NCI-H1436 (cell line): ENCODE measurements at regions not wholly inside any gene's neighbourhood (a gene's known extent, or its start where the extent isn't known, plus 50 kb on each side); places are given as distances from the start of the nearest gene placed in this dataset.
"Not testable (repeated sequence)": the region's sequence is repeated elsewhere in the genome, so short reads cannot be mapped to it uniquely, and the experiment has no call there.

ENCODE experiments used
- DNase-seq: peaks from one replicate; lab custom pipeline; 2025; lab: John Stamatoyannopoulos, UW

DNA sequence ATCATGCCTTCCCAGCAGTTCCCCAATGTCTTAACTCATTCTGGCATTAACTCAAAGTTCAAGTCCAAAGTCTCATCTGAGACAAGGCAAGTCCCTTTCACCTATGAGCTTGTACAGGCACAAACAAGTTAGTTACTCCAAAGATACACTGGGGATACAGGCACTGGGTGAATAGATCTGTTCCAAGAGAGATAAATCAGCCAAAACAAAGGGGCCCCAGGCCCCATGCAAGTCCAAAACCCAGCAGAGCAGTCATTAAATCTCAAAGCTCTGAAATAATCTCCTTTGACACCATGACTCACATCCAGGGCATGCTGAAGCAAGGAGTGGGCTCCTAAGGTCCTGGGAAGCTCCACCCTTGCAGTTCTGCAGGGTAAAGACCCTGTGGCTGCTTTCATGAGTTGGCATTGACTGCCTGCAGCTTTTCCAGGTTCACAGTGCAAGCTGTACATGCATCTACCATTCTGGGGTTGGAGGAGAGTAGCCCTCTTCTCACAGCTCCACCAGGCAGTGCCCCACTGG is 332.2 kb upstream of the KIF2B start:
- no peak for DNase-seq

DNA sequence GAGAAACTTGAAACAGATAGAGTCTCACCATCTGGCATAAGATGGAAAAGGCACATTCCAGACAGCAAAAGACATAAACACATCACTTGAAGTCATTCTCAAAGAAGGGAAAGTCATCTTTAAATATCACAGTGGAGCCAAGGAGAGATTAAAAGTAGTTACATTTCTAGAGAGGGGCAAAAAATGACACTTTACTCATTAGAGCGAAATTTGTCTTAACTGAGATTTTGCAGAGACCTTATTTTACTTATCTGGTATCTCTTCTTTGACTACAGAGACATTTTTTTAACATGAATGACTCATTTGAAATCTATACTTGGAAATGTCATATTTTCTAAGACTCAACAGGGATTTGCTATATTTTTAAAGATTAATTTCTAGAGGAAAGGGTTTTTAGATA is 339.0 kb upstream of the KIF2B start:
- DNase-seq: no peak

DNA sequence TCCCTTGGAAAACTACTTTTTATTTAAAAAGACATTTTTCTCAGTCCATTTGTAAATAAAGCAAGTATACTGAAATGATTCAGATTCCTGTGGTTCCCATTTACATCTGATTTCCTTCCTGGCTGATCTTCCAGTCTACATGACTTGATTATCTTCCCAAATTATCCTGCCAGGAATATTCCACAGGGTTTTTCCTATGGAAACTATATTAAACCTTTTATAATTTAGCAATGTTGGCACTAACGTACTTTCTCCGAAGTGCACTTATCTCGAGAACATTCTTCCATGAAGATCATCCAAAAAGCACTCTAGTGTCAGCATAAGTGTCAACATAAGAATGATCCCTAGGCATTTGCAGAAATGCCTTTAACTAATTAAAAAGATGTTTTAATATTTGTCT is 347.7 kb upstream of the KIF2B start:
- DNase-seq: no peak

DNA sequence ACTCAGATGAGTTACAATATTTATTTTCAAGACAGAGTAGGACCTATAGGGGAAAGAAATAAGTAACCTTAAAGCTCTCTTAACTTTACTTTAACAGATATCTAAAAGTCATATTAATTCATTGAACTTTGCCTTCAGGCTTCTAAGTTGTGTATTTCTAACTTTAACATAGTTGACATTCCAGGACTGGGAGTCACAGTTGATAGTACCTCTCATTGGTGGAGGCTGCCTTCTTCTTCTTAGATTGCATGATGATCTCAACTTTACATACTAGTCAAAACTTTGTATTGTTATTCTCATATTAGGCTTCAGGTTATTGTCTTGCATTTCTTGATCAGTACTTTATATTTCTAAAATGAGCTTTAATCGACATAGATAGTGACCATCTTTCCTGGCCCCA is 350.1 kb upstream of the KIF2B start:
- no peak for DNase-seq

DNA sequence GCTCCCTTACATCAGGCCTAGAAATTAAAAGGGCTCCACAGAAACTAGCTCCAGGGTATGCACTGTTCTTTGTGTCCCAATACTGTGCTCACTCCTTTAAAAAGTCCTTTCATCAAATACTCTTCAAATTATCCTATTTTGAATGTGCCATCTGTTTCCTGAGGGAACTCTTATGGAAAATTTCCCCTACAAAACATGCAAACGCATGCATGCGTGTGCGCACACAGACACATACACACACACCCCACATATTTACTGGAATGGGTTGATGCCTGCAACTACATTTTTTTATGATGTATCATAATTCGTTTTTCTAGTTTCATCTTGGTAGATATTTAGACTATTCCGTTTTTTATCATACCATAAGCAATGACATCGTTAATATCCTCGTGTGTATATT is 351.2 kb upstream of the KIF2B start:
- no peak for DNase-seq

DNA sequence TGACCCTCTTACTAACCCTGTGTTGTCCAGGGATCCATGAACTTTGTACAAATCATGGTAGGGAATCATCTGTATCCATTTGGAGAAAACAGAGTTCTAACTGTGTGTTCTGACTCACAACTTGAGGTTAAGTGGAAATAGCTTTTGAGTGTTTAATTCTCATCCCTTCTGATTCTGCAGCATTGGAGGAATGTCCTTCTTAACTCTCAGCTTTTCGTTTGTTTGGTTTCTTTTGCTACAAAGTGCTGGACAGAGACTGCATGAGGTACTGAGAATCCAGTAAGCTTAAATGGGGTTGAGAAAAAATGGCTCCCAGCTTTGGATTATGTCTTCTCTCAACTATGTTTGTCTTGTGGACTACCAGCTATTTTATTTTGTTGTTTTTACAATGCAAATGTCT is 352.1 kb upstream of the KIF2B start:
- no peak for DNase-seq

DNA sequence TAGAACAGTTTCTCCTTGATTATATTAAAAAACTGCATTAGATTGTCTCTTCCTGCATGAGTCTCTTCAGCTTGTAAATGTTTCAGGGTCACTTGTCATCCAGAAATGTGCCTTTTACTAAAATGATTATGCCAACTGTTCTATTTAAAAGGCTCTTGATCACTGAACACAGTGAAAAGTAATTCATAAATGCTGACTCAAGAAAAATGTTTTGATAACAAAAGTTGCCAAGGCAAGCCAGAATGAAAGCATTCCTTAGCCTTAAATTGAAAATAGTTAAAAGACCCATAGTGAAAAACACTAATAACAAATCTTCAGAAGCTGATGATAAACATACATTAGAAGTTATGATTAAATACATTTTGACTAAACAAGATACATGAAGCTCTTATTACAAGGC is 356.0 kb upstream of the KIF2B start:
- DNase-seq: no peak

DNA sequence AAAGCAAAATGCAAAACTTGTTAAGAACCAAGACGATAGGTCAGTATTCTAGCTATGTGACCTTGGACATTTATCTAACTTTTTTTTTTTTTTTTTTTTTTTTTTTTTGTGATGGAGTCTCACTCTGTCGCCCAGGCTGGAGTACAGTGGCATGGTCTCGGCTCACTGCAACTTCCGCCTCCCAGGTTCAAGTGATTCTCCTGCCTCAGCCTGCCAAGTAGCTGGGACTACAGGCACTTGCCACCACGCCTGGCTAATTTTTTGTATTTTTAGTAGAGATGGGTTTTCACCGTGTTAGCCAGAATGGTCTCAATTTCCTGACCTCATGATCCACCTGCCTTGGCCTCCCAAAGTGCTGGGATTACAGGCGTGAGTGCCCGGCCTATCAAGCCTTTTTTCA is 358.3 kb upstream of the KIF2B start:
- DNase-seq: not testable (repeated sequence)

DNA sequence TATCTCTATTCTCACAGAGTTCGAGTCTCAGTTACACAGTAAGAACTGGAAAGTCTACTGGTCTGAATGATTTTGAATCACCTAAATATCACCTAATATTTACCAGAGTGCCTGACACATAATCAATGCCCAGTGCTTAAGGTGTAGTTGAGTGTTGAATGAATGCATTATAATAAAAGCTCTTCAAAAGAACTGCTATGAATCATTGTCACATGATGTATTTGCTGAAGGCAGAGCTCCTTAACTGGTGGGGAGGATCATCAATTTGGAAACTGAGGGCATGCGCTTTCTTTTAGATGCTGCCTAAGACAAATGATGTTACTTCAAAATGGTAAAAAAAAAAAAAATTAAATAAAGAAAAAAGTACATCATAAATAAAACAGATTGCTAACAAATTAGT is 359.4 kb upstream of the KIF2B start:
- no peak for DNase-seq

DNA sequence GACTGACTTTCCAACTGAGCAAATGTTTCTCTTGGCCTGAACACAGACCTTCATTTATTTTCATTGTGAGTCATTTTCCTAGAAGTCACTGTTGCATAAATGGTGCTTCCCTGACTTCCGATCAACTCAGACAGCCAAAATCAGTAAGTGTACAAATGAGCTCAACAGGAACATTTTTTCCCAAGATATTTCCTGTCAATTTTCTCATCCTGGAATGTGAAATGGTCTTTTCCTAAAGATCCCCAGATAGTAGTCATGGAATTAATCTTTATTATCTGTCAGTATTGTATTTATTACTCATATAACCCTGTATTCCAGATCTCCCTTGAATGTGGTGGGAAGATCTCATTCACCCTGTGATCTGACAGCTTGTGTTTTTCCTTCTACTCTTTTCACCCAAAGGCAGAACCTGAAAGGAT is 360.3 kb upstream of the KIF2B start:
- no peak for DNase-seq

DNA sequence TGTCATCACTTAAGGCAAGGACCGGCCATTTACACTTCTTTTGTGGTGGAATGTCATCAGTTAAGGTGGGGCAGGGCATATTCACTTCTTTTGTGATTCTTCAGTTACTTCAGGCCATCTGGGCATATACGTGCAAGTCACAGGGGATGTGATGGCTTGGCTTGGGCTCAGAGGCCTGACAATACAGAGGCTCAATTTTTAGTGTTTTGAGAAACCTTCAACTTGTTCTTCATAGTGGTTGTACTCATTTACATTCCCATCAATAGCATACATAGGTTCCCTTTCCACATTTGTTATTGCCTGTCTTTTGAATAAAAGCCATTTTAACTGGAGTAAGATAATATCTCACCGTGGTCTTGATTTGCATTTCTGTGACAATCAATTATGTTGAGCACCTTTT is 366.8 kb upstream of the KIF2B start:
- not testable (repeated sequence) for DNase-seq

DNA sequence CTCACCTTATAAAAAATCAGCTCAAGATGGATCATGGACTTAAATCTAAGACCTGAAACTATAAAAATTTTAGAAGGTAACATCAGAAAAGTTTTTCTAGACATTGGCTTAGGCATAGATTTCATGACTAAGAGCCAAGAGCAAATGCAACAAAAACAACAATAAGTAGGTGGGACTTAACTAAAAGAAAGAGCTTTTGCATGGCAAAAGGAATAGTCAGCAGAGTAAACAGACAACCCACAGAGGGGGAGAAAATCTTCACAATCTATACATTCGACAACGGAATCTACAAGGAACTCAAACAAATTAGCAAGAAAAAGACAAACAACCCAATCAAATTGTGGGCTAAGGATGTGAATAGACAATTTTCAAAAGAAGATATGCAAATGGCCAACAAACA is 368.4 kb upstream of the KIF2B start:
- DNase-seq: no peak

DNA sequence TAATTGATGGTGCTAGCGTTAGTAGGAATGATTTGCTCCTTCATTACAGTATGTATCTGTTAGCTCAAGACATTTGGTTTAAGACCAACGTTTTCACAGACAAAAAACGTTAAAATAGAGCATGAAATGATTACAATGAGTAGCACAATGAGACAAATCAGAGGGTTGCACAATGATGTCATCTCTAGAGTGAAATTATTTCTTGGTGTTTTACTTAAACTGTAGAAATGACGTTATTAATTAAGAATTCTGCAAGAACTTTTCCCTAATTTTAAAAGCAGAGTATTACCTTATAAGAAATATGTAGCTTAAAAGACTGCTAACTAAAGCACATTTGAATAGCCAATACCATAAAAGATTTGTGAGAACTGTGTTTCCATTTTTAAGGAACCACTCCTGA is 373.4 kb upstream of the KIF2B start:
- no peak for DNase-seq

DNA sequence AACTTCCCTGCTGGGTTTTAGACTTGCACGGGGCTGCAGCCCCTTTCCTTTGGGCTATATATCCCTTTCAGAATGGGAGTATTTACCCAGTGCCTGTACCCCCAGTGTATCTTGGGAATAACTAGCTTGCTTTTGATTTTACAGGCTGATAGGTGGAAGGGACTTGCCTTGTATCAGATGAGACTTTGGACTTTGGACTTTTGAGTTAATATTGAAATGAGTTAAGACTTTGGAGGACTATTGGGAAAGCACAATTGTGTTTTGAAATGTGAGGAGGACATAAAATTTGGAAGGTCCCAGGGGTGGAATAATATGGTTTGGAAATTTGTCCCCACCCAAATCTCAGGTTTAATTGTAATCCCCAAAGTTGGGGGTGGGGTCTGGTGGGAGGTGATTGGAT is 393.8 kb upstream of the KIF2B start:
- no peak for DNase-seq

DNA sequence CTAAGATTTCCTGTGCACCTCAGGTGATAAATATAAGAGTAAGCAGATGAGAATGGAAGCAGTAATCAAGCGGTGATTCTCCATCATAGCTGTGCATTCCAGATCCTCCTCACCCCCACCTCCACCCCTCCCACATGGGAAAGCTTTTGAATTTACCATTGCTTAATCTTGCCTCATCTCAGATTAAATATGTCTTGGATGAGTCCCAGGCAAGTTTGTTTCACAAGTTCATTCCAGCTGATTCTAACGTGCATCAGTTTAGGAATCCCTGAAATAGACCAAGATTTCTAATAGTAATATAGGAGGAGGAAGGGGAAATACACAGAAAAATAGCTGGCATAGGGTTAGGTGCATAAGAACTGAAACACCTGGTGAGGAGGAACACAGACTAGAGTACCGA is 396.2 kb upstream of the KIF2B start:
- DNase-seq: no peak

DNA sequence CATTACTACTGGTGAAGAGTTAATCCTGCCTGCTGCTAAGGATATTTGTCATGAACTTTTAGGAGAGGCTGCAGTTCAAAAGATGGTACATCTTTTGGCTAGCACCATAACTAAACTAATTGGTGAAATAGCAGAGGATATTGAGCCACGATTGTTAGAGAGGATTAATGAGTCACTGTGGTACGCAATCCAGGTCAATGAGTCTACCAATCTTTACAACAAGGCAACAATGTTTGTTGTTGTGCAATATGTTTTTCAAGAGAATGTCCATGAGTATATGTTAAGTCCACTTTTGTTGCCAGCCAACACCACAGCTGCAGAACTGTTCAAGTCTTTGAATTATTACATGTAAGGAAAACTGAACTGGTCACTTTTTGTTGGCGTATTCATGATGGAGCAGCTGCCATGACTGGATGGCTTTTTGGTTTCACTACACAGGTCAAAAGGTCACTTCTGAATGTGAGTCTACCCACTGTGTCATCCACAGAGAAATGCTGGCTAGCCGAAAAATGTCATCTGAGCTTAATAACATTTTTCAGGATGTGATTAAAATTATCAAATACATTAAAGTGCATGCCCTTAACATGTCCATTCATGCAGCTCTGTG is 402.6 kb upstream of the KIF2B start:
- DNase-seq: no peak

DNA sequence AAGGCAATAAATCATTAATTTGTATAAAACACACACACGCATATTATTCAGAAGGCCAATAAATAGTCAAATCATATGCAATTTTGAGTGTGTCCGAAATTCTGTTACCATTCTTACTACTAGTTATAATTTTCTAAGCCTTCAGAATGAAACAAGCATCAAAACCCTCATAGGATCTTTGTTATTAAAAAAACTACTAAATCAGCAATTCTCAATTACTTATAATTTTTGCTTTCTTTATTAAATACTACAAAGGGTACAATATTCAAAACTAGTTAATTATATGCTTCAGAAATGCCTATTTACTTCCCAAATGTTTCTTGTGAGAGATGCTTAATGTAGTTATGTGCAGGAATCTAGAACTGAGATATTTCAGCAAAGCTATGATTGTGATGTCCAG is 413.1 kb upstream of the KIF2B start:
- DNase-seq: no peak

DNA sequence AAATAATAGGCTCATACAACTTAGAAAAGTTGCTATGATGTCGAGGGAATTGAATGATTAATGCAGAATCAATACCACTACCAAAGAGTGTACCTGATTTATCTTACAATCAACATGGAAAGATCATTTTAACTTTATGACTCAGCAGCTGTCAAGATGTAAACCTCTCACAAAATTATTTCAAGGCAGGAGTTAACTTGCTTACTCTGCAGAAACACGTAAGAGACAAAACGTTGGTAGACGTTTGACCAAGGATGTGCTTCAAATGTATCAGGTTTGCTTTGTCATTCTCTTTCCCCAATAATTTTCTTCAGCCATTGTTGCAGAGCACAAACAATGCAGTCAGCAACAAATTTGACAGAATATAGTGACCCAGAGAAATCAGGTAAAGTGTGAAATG is 415.8 kb upstream of the KIF2B start:
- DNase-seq: no peak

DNA sequence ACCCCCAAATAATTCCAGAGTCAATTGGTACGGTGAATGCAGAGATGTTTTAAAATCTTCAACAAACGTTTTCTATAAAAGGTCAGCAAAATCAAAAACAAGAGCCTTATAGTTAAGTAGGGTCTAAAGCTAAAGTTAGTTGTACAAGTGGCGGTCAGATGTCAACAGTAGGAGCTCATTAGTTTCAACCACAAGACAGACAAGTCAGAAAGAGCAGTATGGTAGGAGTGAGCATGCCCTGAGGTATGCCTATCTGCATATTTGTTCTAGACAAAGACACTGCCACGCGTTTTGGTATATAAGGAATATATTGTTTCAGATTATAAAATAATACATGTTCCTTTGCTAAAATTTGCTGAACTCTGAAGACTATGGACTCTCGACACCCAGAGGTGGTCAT is 431.5 kb upstream of the KIF2B start:
- no peak for DNase-seq

DNA sequence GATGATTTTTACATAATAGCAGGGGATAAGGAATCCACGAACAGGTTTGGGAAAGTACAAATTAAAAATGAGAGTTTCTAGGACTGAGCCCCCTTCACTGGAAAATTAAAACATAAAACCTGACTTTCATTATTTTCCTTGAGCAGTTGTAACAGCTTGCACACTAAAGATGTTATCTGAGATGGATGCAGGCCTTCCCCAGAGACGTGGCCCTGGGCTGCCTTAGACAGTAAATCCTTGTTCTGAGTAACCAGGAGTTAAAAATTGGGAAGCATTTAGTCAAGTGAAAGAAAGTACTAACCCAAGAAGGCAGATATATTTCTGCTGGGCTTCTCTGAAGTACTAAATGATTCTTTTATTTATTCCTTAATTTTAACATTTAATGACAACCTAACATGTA is 432.2 kb upstream of the KIF2B start:
- DNase-seq: no peak

DNA sequence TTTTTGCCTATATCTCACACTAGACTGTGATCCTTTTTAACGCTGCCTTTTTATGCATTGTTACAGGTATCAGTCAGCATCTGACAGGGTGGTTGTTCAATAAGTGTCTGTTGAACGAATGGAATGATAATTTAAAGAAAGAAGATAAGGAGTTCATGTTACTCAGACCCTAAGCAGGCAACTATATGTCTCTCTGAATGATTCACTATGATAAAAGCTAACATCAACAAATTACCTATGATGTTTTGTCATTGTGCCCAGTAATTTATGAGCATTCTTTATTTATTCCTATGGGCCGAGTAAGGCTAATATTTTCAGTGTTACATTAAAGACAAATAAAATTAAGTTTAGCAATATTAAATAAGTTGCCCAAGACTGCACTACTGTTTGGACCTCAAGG is 435.0 kb upstream of the KIF2B start:
- DNase-seq: no peak

DNA sequence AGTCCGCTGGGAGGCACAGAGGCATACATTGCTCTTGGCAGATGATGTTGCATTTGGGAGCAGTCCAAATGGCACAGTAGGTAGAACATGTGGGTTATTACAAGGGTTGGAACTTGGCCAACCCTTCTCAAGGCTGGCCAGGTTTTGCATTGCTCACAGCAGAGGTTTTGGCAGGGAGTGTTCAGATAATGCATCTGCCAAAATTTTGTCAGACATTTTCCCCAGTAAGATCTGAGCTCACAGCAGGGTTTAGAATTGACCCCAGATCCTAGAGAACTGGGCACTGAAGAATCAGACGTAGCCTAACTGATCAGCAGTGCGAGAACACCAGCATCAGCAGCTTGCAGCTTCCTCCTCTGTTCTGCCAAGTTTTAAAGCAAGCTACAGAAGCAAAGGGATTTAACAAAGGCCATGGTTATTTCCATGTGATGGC is 468.8 kb upstream of the KIF2B start:
- no peak for DNase-seq

DNA sequence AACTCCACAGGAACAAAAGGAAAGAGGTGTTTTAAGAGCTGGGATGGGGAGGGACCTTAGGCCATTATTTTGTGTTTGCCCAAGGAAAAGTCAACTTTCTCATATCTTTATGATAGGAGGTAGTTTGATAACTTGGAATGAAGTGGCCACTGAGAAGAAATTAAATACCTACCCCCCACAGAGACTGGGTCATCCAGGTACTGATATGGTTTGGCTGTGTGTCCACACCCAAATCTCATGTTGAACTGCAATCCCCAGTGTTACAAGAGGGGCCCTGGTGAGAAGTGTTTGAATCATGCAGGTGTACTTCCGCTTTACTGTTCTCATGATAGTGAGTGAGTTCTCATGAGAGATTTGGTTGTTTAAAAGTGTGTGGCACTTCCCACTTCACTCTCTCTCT is 477.9 kb upstream of the KIF2B start:
- DNase-seq: no peak

DNA sequence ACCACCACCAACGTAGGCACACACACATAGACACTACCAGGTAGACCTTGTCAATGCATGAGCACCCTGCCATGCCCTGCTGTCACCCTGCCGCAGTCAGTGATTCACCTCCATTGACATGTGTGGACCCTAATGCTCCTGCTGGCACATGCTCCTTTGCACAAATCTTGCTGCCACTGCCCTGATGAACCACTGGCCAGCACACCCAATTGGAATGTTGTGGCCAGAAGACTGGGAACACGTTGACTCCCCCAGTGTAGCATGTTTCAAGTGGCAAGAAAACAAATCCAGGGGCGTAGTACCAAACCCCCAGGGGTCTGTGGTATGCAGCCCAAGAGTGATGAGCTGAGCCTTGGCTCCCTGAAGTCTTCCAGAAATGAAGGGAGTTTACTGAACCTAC is 486.4 kb upstream of the KIF2B start:
- DNase-seq: no peak

DNA sequence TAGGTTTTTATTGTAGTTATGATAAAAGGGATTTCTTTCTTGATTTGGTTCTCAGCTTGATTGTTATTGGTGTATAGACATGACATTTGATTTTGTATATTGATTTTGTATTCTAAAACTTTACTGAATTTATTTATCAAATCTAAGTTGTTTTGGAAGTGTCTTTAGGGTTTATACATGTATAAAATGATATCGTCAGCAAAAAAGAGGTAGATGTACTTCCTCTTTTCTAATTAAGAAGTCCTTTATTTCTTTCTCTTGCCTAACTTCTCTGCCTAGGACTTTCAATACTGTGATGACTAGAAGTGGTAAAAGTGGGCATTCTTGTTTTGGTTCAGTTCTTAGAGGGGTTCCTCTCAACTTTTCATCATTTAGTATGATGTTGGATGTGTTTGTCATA is 487.3 kb upstream of the KIF2B start:
- no peak for DNase-seq
